Caco-2 (cell line): ENCODE measurements at regions not wholly inside any gene's neighbourhood (a gene's known extent, or its start where the extent isn't known, plus 50 kb on each side); places are given as distances from the start of the nearest gene placed in this dataset.

Experiments used
- BruUV-seq: library from RNA; stranded (reverse); fragments of 400-500 nt; replicated peaks from 2 replicates; lab custom pipeline; 2021; lab: Mats Ljungman, UMichigan
- CTCF ChIA-PET: fragments of 300-600 bp; sonication (Branson Sonifier 250); formaldehyde crosslinking; loops from one replicate; lab custom pipeline; 2022; ENCODE audit warnings: antibody characterized with exemption; lab: Charles Lee
- POLR2A ChIA-PET: fragments of 300-600 bp; sonication (Branson Sonifier 250); formaldehyde crosslinking; loops from one replicate; lab custom pipeline; 2022; ENCODE audit warnings: antibody characterized with exemption; lab: Charles Lee
- DNase-seq, 2 experiments: peaks; one replicate each; pipeline versions ENCODE4 v3.0.0 to v3.0.0-alpha.2; 2020 to 2022
- H3K27me3 ChIP-seq: replicated peaks from 2 replicates; pipeline ENCODE4 v1.6.0; 2011; ENCODE audit warnings: low read length; ENCODE audit not compliant: control insufficient read depth, insufficient read depth
- H3K36me3 ChIP-seq: 2 replicates; pipeline ENCODE4 v1.5.1; 2011; ENCODE audit warnings: low read length; ENCODE audit not compliant: control insufficient read depth, insufficient read depth
- H3K4me1 ChIP-seq: fragments of 250-450 bp; sonication (Bioruptor Pico); 2 replicates; pipeline ENCODE4 v1.5.1; 2020; ENCODE audit warnings: mild to moderate bottlenecking
- H3K4me3 ChIP-seq: 2 replicates; pipeline ENCODE4 v1.5.1; 2011; ENCODE audit warnings: low read depth, mild to moderate bottlenecking, control low read depth, low read length
- H3K9me3 ChIP-seq: fragments of 250-450 bp; sonication (Bioruptor Pico); 2 replicates; pipeline ENCODE4 v1.5.1; 2020; ENCODE audit warnings: mild to moderate bottlenecking, moderate library complexity
- H3K27ac Mint-ChIP-seq: one replicate; pipeline ENCODE4 v1.8.0; 2022; ENCODE audit warnings: mixed read lengths; ENCODE audit not compliant: unreplicated experiment
- H3K27me3 Mint-ChIP-seq: one replicate; pipeline ENCODE4 v1.8.0; 2022; ENCODE audit warnings: mixed read lengths; ENCODE audit not compliant: insufficient read depth, unreplicated experiment
- H3K36me3 Mint-ChIP-seq: one replicate; pipeline ENCODE4 v1.8.0; 2022; ENCODE audit warnings: mild to moderate bottlenecking, mixed read lengths; ENCODE audit not compliant: insufficient read depth, unreplicated experiment
- H3K4me1 Mint-ChIP-seq: one replicate; pipeline ENCODE4 v1.8.0; 2022; ENCODE audit warnings: low read depth, mixed read lengths; ENCODE audit not compliant: unreplicated experiment
- H3K4me3 Mint-ChIP-seq: one replicate; pipeline ENCODE4 v1.8.0; 2022; ENCODE audit warnings: mild to moderate bottlenecking, moderate library complexity, mixed read lengths; ENCODE audit not compliant: unreplicated experiment
- H3K9me3 Mint-ChIP-seq: one replicate; pipeline ENCODE4 v1.8.0; 2022; ENCODE audit warnings: mixed read lengths; ENCODE audit not compliant: unreplicated experiment
- CTCF ChIP-seq, 2 experiments: fragments of 200-600 bp in 1 of 2; IDR thresholded peaks; 1 replicate in 1 of 2; 2 replicates in 1 of 2; pipeline versions ENCODE4 v1.5.1 to v1.8.0; 2011 to 2022; ENCODE audit warnings: antibody characterized with exemption in 1 of 2, control low read depth in 1 of 2, inconsistent platforms in 1 of 2, low read depth in 1 of 2, low read length in 1 of 2, mild to moderate bottlenecking in 1 of 2, moderate library complexity in 1 of 2; ENCODE audit not compliant: insufficient read depth in 1 of 2, severe bottlenecking in 1 of 2, unreplicated experiment in 1 of 2
- intact Hi-C: fragments of 100-400 bp; cut with micrococcal nuclease; formaldehyde crosslinking; loops from one replicate; pipeline ENCODE4 v1.10.0; 2022; ENCODE audit not compliant: unreplicated experiment

GRCh38 chr15:62958528-62959363 is 83.8 kb upstream of the TPM1 start:
- POLR2A ChIA-PET = no interaction called here

GRCh38 chr15:62961134-62961533 is 81.4 kb upstream of the TPM1 start:
- no TSS peak for BruUV-seq
- Histone ChIP-seq H3K27me3 (no peaks in the 10 kb centered on the region), H3K4me3 (no peak overlapping the region), H3K9me3 (no peaks in the 10 kb centered on the region), H3K4me1 (no peaks in the 10 kb centered on the region), H3K36me3 (no peaks in the 10 kb centered on the region)
- CTCF ChIA-PET = no interaction called here
- peaks cover 5% of the 10 kb centered on the region for H3K4me1 Mint-ChIP-seq
- no peaks in the 10 kb centered on the region for H3K27me3 Mint-ChIP-seq
- H3K4me3 Mint-ChIP-seq = no peak overlapping the region
- DNase-seq = no peak
- no peak overlapping the region for H3K27ac Mint-ChIP-seq
- no peaks in the 10 kb centered on the region for H3K9me3 Mint-ChIP-seq
- POLR2A ChIA-PET = no interaction called here
- H3K36me3 Mint-ChIP-seq = no peaks in the 10 kb centered on the region
- intact Hi-C loops = no loop called here
- TF ChIP-seq CTCF (IDR thresholded peaks at IDR 0.05; ENCODE audit: insufficient read depth in 1 of 2, low read depth in 1 of 2, low read length in 1 of 2, severe bottlenecking in 1 of 2, unreplicated experiment in 1 of 2) = no peak

More at GRCh38 chr15:62958528-62959363, 83.8 kb upstream of the TPM1 start:
- Histone ChIP-seq H3K36me3 (no peaks in the 10 kb centered on the region), H3K4me1 (no peaks in the 10 kb centered on the region), H3K9me3 (no peaks in the 10 kb centered on the region), H3K4me3 (no peak overlapping the region), H3K27me3 (no peaks in the 10 kb centered on the region)
- intact Hi-C loops = no loop called here
- H3K27ac Mint-ChIP-seq = no peak overlapping the region
- no peak for TF ChIP-seq CTCF (IDR thresholded peaks at IDR 0.05; ENCODE audit: insufficient read depth in 1 of 2, low read depth in 1 of 2, low read length in 1 of 2, severe bottlenecking in 1 of 2, unreplicated experiment in 1 of 2)
- no peak for DNase-seq
- H3K36me3 Mint-ChIP-seq = no peaks in the 10 kb centered on the region
- no peaks in the 10 kb centered on the region for H3K9me3 Mint-ChIP-seq
- peaks cover 5% of the 10 kb centered on the region for H3K4me1 Mint-ChIP-seq
- CTCF ChIA-PET = no interaction called here
- no TSS peak for BruUV-seq
- H3K4me3 Mint-ChIP-seq = no peak overlapping the region
- H3K27me3 Mint-ChIP-seq = no peaks in the 10 kb centered on the region

GRCh38 chr15:62962101-62962995 is 80.2 kb upstream of the TPM1 start:
- H3K4me3 ChIP-seq = no peak overlapping the region
- no peak for DNase-seq
- no peaks in the 10 kb centered on the region for H3K9me3 ChIP-seq
- Mint-ChIP-seq H3K4me1 (no peaks in the 10 kb centered on the region), H3K9me3 (no peaks in the 10 kb centered on the region), H3K36me3 (no peaks in the 10 kb centered on the region), H3K4me3 (no peak overlapping the region), H3K27ac (no peak overlapping the region), H3K27me3 (no peaks in the 10 kb centered on the region)
- ChIA-PET CTCF (no interaction called here), POLR2A (no interaction called here)
- TF ChIP-seq CTCF (IDR thresholded peaks at IDR 0.05; ENCODE audit: insufficient read depth in 1 of 2, low read depth in 1 of 2, low read length in 1 of 2, severe bottlenecking in 1 of 2, unreplicated experiment in 1 of 2) = no peak
- H3K4me1 ChIP-seq = no peaks in the 10 kb centered on the region
- no TSS peak for BruUV-seq
- H3K27me3 ChIP-seq = no peaks in the 10 kb centered on the region
- intact Hi-C loops = no loop called here
- H3K36me3 ChIP-seq = no peaks in the 10 kb centered on the region
